Fibroblast of the conjunctiva (primary cell): ENCODE measurements at regions not wholly inside any gene's neighbourhood (a gene's known extent, or its start where the extent isn't known, plus 50 kb on each side); places are given as distances from the start of the nearest gene placed in this dataset.

Experiments
- DNase-seq: peaks from one replicate; pipeline ENCODE4 v3.0.0-alpha.2; 2010; ENCODE audit warnings: low read depth

DNA sequence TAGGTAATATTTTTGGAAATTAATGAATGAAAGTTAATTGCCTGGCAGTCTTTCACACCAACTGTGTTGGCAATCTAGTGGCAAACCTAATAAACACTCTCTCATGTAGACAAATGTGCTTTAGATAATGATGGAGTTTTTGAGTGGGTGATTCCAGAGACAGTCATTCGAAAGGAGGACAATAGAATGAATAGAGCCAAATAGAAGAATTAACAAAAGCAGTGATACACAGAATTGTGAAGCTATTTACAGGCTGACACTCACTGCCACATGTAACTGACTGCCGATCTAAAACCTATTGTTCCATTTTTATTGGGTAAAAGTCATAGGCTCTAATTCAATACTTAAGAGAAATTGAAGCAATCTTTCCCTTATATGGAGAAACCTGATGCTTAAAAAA lies 338.5 kb downstream of the PCDH7 start:
- DNase-seq = no peak

DNA sequence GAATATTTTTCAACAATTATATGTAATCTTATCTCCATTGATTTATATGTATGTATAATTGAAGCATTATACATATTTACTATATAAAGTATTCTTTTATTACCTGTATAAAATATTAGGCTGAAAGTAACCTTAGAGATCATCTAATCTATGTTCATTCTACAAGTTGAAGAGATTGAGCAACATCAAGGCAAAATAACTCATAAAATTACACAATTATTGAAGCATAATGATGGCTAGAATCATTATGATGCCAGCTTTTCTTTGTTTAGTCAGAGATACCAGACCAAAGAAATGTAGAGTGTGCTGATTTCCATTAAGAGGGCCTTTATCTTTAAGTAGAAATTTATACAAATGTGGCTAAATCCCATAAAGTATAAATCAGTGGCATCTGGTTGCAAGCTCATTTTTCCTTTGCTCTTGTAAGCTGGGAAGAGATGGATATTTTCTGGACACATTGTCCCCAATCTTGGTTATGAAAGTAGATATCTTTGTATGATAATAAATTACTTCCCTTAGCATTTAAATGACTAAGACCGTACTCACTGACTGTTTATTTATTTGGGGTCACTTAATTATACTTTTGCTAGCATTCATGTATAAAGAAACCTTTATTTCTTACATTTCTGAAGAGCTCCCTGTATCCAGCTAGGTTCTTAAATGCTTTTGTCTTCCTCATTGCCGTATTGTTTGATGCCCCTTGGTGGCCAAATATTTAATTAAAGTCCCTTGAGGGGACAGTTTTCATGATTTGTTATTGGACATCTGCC lies 339.8 kb downstream of the PCDH7 start:
- no peak for DNase-seq

DNA sequence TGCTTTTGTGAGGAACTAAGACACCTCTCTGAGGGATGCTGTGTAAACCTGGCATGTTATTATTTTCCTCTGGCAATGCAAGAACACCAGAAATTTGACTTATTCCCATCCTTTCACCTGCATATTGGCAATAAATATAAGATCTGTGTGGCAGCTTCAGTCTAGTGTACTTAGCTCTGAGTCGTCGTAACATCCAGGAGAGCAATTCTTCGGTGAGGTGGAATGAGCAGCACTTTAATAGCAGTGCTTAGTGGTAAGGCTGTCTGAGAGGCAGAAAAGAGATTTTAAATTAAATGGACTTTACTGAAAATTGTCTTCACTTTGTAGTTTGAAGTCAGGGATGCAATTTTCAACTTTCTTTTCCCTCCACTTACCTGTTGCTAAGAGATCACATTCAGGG lies 344.9 kb downstream of the PCDH7 start:
- DNase-seq = no peak

DNA sequence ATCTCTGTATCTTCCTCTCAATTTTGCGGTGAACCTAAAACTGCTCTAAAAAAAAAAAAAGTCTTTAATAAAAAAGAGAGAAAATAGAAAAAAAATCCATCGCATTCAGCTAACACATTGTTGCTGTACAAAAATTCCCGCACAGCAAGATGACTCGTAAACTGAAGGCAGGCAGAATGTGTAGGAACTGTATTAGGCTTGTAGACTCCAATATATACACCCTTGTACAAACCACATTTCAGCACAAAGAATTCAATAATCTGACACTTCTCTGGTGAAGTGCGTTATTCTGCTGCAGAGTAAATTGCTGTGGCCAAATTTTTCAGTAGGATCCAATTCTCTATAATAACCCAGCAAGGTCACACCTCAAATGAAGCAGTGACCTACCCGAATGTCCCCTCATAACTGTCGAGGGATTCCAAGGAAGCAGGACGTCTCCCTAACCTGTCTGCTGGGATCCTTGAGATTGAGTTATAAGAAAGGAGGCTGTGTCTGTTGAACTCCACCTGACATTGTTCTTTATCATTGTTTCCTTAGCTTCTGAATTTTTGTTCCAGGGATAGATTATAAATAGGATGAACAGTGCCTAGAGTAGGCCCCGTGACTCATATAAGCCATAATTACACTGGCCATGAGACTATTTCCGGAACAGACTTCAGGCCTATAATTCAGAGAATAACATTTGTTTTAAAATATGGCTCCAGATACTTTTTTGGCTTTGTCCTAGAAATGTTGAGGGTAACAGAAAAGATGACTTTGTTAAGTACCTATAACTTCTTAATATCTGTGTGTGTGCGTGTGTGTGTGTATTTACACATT lies 348.3 kb downstream of the PCDH7 start:
- no peak for DNase-seq

DNA sequence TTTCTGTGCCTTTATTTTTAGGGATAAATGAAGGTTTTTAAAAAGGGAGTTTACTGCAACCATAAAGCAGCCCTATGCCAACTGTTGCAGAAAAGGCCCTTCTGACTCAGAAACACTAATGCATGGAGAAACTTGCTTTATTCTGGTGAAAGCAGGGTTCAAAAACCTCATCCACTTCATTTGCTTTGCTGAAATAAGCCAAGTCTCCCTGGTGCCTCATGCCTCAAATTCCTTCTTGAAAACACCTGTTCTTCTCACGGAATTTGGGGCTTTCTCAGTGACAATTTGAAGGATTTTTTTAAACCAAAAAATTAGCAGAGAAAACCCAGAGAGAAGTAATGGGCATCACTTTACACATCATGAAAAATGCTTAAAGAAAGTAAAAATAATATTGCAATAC lies 349.0 kb downstream of the PCDH7 start:
- no peak for DNase-seq

DNA sequence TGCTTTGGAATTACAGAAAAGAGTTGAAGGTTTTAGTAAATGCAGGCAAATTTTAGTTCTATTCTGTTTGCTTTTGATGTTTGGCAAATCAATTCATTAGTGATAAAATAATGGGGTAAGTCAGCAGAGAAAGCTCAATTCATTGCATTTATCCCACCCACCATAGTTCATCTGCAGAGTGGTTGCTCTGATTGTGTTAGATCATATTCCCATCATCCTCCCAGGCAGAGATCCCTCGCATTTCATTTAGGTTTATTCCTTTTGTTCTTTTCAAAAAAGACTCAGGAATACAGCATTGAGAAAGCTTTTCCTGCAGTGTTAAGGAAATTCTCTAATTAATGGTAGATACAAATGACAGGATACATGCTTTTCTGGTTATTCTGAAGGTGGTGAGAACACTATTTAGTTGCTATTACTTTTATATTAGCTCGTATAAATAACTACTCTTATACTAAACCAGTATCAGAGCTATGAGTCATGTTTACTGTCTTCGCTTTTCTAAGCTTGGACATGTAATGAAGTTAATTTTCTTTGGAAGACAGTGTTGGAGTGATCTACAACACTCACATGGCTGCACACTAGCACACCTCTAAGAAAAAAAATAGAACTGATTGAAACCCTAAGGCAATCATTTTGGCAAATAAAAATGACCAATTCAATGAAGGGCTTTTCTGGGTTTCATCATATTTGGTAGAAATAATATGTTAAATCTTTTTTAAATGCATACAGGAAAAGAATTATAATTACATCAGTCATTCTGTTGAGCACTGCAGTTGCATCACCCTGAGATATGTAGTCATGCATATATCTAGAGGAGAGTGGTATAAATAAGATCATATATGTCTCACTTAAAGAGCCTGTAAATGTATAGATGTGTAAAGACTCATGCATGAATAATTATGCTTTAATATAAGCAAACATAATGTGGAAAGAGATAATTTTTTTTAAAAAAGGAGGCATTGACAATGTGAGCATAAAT lies 351.6 kb downstream of the PCDH7 start:
- DNase-seq = no peak

DNA sequence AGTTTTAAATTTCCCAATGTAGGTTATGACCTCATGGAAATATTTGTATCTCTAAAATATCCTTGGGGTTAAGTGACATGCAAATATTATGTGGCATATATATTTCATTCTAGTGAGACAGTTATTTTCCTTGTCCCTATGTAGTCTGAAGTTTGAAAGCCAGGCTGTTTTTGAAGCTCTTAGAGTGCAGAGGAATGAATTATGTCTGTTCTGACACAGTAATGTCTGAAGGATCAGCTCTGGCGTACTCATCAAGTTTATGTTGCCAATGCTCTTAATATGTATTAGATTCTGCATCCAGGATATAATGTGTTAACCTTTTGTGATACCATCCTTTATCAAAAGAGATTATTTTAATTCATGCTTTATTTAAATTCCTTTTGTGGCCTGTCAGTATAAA lies 355.8 kb downstream of the PCDH7 start:
- no peak for DNase-seq

DNA sequence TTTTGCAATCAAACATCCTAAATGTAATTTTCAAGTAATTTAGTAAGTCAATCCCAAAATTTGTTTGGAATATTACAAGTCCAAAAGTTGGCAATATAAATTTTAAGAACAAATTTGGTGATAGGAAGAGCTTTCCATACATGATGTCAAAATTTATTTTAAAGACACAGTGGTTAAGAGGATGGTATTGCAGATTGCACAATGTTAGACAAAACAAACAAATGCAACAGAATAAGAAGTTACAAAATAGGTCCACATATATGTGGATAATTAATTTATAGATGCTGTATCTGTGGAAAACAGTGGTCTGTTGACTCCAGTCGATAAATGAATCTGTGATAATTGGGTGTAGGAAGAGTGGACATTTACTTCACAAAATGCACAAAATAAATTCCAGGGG lies 358.5 kb downstream of the PCDH7 start:
- no peak for DNase-seq

DNA sequence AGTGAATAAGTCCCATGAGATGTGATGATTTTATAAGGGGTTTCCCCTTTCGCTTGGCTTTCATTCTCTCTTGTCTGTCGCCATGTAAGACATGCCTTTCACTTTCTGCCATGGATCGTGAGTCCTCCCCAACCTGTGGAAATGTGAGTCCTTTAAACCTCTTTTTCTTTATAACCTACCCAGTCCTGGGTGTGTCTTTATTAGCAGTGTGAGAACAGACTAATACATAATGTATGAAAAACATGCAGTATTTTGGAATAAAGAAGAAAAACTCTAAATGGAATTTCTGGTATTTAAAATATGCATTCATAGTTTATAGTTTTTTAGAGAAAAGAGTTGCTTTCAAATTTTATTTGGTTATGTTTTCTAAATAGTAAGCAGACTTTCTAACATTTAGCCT lies 360.7 kb downstream of the PCDH7 start:
- no peak for DNase-seq

DNA sequence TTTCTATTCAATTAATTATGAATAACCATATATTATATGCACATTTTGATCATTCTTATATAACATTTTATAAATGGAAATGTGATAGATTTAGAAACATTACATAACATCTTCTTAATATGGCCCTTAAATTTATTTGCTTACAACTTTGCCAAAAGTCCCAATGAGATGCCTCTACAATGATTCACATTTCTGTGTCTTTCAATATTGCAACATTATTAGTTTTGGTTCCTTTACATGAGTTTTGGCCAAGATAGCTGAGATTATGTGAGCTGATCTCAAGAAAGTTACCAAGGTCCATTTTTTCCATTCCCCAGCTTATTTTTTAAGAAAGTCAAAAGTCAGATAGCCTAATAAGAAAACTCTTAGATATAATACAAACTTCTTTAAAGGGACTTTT lies 361.2 kb downstream of the PCDH7 start:
- DNase-seq = peak; percentile 16

DNA sequence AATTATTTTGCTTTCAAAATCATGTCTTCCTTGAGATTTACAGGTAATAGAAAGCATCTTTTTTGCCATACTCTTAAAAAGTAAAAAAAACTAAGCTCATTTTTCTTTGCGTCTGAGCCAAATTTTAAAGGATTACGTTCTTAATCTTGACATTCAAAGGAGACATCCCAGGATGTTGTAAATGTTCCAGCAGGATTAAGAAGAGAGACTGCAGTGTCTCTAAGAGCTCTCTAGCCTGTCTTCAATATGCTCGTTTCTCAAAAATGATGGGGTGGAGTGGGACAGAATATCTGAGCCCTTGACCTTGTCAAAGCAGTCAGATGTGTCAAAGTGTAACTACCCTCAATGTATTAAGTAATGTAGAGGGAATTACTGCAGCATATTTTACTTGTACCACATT lies 363.3 kb downstream of the PCDH7 start:
- no peak for DNase-seq

DNA sequence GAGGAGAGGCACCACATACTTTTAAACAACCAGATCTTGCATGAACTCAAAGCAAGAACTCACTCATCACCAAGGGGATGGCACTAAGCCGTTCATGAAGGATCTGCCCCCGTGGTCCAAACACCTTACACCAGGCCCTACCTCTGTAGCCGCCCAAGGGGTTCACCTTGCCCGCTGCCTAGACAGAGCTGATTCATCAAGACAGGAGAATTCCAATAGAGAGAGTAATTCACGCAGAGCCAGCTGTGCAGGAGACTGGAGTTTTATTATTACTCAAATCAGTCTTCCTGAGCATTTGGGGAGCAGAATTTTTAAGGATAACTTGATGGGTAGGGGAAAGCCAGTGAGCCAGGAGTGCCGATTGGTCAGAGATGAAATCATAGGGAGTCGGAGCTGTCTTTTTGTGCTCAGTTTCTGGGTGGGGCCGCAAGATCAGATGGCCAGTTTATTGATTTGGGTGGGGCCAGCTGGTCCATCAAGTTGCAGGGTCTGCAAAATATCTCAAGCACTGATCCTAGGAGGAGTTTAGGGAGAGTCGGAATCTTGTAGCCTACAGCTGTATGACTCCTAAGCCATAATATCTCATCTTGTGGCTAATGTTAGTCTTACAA lies 364.7 kb downstream of the PCDH7 start:
- no peak for DNase-seq

DNA sequence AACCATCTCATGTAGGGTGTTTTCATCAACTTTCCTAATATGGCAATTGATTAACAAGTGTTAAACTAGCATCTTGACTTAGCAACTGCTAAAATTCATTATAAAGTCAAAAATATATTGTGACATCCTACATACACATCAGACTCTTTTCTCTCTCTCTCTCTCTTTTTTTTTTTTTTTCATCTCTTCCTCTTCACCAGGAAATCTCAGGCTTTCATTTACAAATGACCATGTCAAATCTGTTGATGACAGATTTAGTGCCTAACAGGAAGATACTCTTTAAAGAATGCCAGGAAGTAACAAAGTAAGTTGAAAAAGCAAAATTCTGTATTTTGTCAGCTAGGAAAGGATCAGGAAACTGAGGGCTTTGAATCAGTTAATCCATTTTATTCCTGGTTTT lies 365.5 kb downstream of the PCDH7 start:
- DNase-seq = no peak

DNA sequence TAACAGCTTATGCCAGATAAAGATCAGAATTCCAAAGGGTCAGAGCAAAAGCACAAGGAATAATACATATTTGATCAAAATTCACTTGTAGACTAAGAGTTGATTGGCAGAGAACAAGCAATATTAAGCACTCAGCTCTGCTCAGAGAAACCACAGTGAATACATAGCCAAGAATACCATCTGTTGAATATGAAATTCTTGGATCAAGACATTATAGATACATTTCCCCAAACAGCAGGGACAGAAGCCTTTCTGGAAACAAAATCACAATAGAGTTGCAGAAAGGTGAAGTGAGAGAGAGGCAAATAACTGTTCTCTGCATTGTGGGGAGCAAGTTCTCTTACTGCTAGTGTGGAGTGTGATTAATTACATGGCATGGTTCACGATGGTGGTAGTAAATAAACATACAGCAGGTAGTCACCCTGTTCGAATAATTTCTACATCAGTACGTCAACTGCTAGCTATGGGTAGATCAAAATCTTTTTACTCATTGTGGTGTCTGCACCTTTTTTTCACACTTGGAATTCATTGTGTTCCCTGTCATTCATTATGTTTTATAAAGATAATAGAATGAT lies 366.7 kb downstream of the PCDH7 start:
- no peak for DNase-seq

DNA sequence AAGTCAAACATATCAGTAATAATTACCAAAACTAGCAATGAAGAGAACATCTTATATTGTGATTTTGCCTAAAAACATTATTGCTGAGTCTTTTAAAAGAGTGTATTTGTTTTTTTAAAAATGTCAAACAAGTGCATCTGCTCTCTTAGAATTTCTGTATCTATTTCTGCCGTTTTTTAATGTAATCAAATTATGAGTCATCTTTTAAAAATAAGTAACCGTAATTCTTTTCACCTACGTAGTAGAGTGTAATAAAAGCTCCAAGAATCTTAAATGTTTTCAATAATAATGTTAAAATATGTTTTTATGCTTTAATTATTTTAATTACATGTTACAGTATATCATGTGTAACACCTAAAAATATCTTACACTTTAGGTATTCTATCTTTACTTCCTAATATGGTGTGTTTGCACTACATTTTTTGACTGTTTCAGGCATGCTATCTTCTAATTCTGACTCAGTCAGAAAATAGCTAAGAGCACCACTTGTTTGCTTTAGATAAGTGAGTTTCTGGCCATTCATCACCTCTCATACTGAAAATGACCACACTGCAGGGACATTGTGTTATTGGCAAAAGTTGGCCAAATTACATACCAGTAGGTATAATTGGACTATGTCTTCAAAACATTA lies 368.5 kb downstream of the PCDH7 start:
- DNase-seq = no peak

DNA sequence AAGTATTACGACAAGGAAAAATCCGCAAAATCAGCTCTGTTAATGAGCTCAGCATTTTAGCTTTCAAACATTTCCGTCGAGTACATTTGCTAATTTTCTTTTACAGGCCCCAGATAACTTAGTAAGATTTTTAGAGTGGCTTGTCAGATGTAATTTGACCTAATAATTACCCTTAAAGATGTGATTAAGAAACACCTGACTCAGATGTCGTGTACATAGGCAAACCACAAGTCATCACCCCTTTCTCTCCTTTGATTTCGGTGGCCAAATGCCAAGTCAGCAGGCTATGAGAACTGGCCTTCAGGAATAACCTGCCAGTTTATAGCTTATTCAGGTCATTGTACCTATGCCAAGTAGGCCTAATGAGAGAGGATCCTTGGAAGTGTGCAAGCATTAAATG lies 369.6 kb downstream of the PCDH7 start:
- DNase-seq = no peak

DNA sequence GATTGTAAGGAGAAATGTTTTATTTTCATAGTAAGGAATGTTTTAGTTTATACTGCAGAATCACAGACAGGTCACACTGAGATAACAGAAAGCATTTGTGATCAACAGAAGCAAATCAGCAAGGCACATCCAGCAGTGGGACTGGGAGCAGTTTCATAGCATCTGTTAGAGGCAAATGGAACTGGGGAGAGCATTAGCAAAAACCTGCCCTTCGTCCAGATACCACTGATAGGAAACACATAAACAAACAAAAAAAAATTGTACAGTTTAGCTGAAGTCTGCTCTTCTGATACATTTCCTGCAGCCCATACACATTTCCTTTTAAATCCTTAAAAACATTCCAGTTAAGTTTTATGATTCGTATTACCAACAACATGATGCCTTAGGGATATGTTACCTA lies 374.3 kb downstream of the PCDH7 start:
- no peak for DNase-seq

DNA sequence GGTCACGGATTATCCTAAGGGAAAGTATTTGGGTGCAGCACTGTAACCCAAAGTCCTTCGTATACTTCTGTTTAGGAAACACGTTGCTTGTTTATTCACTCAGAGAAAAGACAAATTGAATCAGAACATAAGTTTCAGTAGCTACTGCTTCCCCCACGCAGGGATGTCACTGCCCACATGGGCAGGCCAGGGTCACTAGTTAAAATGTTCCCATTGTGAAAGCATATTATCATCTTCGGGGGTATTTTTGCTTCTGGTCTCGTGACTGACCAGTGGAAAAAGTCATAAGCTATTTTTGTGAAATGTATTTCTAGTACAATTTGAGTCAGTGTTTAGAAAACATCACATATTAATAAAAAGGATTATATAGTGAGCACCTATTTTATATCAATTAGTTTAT lies 377.8 kb downstream of the PCDH7 start:
- DNase-seq = no peak

DNA sequence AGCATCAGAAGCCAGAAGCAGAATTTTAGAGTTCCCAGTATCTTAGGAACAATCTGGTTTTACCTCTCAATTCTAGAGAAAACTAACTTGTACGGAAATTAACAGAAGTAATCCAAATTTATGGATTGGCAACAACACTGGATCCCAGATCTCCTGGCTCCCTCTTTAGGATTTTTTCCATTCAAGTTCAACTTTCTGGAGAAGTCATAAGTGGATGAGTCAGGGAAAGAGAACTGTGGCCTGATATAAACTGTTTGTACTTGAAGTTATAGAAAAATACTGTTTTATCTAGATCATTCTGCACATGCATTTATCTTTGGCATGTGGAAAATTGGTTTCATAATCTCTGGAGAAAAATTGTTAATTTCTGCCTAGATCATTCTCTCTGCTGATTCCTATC lies 380.4 kb downstream of the PCDH7 start:
- DNase-seq = no peak

DNA sequence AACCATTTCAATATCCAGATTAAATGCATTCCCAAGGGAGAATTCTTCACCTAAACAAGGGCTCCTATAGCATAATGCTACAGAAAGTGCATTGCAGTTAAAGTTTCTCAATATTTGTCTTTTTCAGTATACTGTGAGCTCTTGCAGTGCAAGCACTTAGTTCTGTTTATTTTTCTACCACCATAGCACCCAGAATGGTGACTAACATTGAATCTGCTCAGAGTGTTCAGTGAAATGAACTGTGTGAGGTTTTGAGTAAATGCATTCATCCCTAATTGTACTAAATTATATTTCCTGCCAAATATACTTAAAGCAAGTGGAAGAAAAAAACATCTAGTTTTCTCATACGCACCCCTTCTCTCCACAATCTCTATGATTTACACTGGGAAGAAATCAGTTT lies 383.9 kb downstream of the PCDH7 start:
- no peak for DNase-seq

DNA sequence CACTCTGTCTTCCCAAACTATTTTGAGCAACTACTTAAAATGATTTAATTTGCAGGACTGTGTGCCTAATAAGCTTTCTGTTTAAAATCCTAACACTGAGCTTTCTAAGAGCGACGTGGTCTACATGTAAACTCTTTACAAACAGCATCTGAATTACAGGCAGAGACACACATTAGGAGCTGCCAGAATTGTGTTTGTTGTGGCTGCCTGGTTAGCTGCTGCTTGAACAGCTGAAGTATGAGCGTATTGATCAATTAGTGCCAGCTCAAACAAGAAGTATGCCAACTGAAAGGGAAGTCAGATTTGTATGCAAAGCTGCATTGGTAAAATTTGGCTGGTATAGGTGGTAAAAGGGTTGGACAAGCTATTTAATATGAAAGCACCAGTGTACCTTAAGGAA lies 384.4 kb downstream of the PCDH7 start:
- DNase-seq = no peak
